ENCODE measurements at regions not wholly inside any gene's neighbourhood (a gene's known extent, or its start where the extent isn't known, plus 50 kb on each side); places are given as distances from the start of the nearest gene placed in this dataset. TPM values are rescaled to one million over a fixed set of nuclear protein-coding genes. Genes with fewer than 3 reads are reported as not detected.

- H4K20me1 ChIP-seq (ENCODE audit: insufficient read depth, low read depth, low read length): no peaks in the 10 kb centered on the region
- no peak overlapping the region for H3K27ac ChIP-seq (ENCODE audit: low read length)
- no peaks in the 10 kb centered on the region for H3K36me3 ChIP-seq (ENCODE audit: insufficient read depth, low read length)
- no peak overlapping the region for H3K4me2 ChIP-seq (ENCODE audit: low read depth, low read length, poor library complexity, severe bottlenecking)
- no peak overlapping the region for H3K9ac ChIP-seq (ENCODE audit: low read length)
- H3K4me1 ChIP-seq (ENCODE audit: low read length): peaks cover 5% of the 10 kb centered on the region
- H3K27me3 ChIP-seq (ENCODE audit: low read length): no peaks in the 10 kb centered on the region
- H2AFZ ChIP-seq (ENCODE audit: low read length): no peak overlapping the region
- no peaks in the 10 kb centered on the region for H3K79me2 ChIP-seq (ENCODE audit: low read length)
- DNase-seq: no peak
- no peaks in the 10 kb centered on the region; the same call in 1 of the 2 replicates for H3K9me2 ChIP-seq (replicated peaks; ENCODE audit: insufficient read depth, low read length)
- no peak overlapping the region for H3K4me3 ChIP-seq (ENCODE audit: low read length)
- no peaks in the 10 kb centered on the region for H3K9me3 ChIP-seq (ENCODE audit: low read length)
Observed at GRCh38 chr6:71236926-71237434, 51.6 kb upstream of the OGFRL1 start.

GRCh38 chr6:71238351-71238750, 50.3 kb upstream of the OGFRL1 start:
- H2AFZ ChIP-seq (ENCODE audit: low read length): no peak overlapping the region
- H3K4me2 ChIP-seq (ENCODE audit: low read depth, low read length, poor library complexity, severe bottlenecking): no peak overlapping the region
- peaks cover 5% of the 10 kb centered on the region for H3K4me1 ChIP-seq (ENCODE audit: low read length)
- H3K79me2 ChIP-seq (ENCODE audit: low read length): no peaks in the 10 kb centered on the region
- no peaks in the 10 kb centered on the region for H3K9me3 ChIP-seq (ENCODE audit: low read length)
- H4K20me1 ChIP-seq (ENCODE audit: insufficient read depth, low read depth, low read length): no peaks in the 10 kb centered on the region
- no peaks in the 10 kb centered on the region; the same call in 1 of the 2 replicates for H3K9me2 ChIP-seq (replicated peaks; ENCODE audit: insufficient read depth, low read length)
- no peak for DNase-seq
- no peaks in the 10 kb centered on the region for H3K36me3 ChIP-seq (ENCODE audit: insufficient read depth, low read length)
- no peaks in the 10 kb centered on the region for H3K27me3 ChIP-seq (ENCODE audit: low read length)
- H3K27ac ChIP-seq (ENCODE audit: low read length): no peak overlapping the region
- no peak overlapping the region for H3K9ac ChIP-seq (ENCODE audit: low read length)
- H3K4me3 ChIP-seq (ENCODE audit: low read length): no peak overlapping the region

Small RNA genes lying in the stretch of these regions (small RNA-seq; reads per million reads assigned to genes)
- gene RF00012 (not detected), gene RNU6-411P (not detected)
